AG09309 (cell line): ENCODE measurements at regions not wholly inside any gene's neighbourhood (a gene's known extent, or its start where the extent isn't known, plus 50 kb on each side); places are given as distances from the start of the nearest gene placed in this dataset.

Experiments
- DNase-seq: peaks from one replicate; pipeline ENCODE4 v3.0.0-alpha.2; 2010; ENCODE audit warnings: low read depth
- H3K4me3 ChIP-seq: 2 replicates; pipeline ENCODE4 v1.5.1; 2011; ENCODE audit warnings: mild to moderate bottlenecking, low read depth, low read length, moderate library complexity; ENCODE audit not compliant: control insufficient read depth
- CTCF ChIP-seq: IDR thresholded peaks from 2 replicates; pipeline ENCODE4 v1.5.1; 2011; ENCODE audit warnings: mild to moderate bottlenecking, low read depth, low read length, inconsistent platforms; ENCODE audit not compliant: insufficient read depth, control insufficient read depth; ENCODE audit errors: missing control alignments

DNA sequence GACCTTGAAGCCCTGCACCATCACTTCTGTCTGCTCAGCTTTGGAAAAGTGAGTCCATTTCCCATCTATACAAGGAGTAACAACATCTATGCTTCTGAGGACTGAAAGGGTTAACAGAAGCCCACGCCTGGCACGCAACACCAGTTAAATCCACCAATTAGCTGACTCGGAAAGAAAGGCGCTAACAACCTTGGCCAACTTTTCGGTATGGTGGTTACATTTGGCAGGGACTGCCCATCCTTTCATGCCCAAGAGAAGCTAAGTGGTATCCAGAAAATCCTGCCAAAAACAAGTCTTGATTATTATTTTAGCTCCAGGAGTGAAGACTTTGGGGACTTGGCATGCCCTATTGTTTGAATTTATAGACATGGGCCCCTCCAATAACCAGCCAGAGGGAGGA, 202.3 kb upstream of the RPL38 start:
- no peak overlapping the region for H3K4me3 ChIP-seq
- TF ChIP-seq CTCF: no peak
- no peak for DNase-seq

- no peak overlapping the region for H3K4me3 ChIP-seq
- DNase-seq: no peak
Measured at GRCh38 chr17:74002241-74002640, 201.2 kb upstream of the RPL38 start.

GRCh38 chr17:74004056-74004455, 199.4 kb upstream of the RPL38 start:
- no peak overlapping the region for H3K4me3 ChIP-seq
- no peak for DNase-seq
- TF ChIP-seq CTCF: no peak

More at GRCh38 chr17:74002241-74002640, 201.2 kb upstream of the RPL38 start:
- no peak for TF ChIP-seq CTCF

DNA sequence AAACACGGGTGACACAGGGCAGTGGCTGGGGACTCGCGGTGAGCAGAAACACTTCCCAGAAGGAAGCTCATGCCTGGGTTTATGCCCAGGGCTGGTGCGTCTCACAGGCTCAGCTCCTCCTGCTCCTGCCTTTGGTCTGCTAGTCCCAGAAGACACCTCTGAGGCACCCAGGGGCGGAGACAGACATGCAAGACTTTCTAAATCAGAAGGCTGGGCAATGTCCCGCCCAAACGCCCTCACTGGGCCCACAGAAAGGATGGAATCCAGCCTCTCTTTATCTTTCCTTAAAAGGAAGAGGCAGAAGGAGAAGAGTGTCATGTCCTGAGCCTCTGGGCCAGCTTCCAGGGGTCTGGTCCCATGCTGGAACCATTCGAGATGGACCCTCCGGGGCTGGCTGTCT, 197.7 kb upstream of the RPL38 start:
- no peak for DNase-seq
- TF ChIP-seq CTCF: no peak
- H3K4me3 ChIP-seq: no peak overlapping the region

- no peak overlapping the region for H3K4me3 ChIP-seq
- TF ChIP-seq CTCF: no peak
- no peak for DNase-seq
Measured at GRCh38 chr17:74006371-74006770, 197.1 kb upstream of the RPL38 start.

DNA sequence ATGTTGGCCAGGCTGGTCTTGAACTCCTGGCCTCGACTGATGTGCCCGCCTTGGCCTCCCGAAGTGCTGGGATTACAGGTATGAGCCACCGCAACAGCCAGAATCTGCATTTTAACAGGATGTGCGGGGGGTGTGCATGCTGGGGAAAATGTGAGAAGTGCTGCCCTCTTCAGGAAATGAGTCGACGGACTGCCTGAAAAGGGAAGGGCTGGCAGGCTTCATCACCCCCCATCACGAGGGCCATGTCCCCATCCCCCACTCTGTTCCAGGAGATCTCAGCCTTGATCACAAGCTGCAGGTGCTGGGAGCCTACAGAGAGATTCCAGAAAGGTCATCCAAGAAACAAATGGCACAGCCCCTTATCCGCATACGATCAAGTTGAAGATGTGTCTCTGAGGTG, 195.3 kb upstream of the RPL38 start:
- no peak for TF ChIP-seq CTCF
- no peak for DNase-seq

DNA sequence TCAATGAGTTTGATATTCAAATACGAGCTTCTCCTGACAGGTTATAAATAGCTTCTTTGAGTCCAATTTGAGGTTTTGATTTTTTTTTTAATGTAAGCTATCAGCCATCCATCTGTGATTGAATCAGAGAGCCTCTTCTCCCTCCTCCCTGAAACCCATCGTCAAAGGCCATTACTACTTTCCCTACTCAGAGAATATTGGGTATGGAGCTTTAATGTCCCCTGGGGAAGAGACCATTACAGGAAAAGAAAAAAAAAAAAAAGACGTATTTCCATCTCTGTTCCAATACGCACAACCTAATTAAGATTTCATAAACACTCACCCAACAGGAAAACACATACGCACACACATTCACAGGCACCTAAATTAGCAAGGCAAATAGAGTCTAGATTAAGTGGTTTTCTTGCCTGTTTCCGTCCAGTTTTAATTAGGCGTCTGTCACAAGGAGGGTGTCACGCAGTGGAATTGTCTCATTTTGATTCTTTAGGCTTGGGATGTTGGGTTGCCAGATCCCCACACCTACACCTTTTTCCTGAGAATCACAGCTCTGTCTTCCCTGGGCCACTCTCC, 194.3 kb upstream of the RPL38 start:
- no peak for TF ChIP-seq CTCF
- no peak overlapping the region for H3K4me3 ChIP-seq
- no peak for DNase-seq

More for the DNA sequence above, 195.3 kb upstream of the RPL38 start:
- no peak overlapping the region for H3K4me3 ChIP-seq
